Stimulated activated CD4-positive, alpha-beta T cell treated with anti-CD3 and anti-CD28 coated beads, Interleukin-4, amount 100 ng/mL, for 48 hours (primary cell): ENCODE measurements at regions not wholly inside any gene's neighbourhood (a gene's known extent, or its start where the extent isn't known, plus 50 kb on each side); places are given as distances from the start of the nearest gene placed in this dataset.

Source experiments
- DNase-seq, 2 donors: peaks; one replicate each; pipeline ENCODE4 v3.0.0-alpha.2; 2020; ENCODE audit warnings: low read depth in 2 of 2

DNA sequence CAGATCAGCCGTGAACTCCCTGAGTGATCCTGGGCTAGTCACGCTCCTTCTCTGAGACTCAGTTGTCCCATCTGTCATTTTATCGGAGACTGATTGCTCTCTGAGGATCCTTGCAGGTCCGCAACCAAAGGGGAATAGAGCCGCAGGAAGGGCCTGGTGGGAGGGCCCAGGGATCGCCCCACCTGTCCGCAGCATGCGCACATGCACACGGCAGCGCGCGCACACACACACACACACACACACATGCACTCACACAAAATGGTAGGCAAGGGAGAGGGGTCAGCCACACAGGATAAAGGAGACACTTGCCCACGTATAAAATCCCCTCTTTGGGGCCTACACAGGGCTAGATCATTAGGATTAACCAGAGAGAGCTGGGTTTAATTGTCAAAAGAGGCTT is 95.6 kb upstream of the FOXP4 start:
- DNase-seq = no peak

DNA sequence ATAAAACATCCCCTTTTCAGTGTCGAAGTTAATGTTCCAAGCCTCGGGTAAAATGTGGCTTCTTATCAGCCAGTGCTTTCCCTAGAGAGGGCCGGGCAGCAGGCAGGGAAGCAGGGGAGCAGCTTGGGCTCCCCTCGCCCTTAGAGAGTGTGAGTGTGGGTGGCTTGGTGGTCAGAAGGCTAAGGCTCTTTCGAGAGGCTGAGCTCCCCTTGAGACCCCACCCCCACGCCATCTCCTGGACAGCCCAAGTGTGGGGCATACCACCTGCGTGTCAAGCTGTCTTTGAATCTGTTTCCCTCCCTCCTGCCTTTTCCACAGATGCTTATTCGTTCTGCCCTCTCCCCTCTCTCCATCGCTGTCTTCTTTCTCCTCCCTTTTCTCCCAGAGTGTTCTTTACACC is 95.1 kb upstream of the FOXP4 start:
- DNase-seq = no peak

DNA sequence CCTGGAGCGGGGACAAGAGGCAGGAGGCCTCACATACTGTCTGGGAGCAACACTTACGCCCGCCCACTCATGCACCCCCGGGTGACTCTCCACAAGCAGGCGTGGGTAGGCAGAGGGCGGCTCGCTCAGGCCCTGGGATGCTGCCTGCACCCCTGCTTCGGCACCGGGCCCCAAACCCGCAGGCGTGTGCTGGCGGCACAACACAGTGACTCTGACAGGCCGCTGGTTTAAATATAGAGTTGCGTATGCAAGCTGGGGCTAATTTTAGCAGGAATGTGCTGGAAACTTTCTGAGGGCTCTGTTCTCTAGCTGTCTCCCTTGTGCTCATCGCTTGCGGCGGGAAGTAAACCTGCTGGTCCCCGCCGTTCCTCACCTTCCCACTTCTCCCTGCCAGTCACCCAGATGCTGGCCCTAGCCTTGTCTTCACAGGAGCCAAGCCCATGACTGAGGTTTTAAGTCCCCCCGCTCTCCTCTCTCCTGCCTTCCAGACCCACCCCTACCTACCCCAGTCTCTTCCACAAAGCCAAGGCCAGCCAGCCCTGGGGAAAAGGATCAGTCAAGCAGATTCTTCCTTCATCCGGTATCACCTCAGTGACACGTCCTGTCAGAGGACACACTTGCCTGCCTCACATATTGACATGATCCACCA is 94.5 kb upstream of the FOXP4 start:
- no peak for DNase-seq

DNA sequence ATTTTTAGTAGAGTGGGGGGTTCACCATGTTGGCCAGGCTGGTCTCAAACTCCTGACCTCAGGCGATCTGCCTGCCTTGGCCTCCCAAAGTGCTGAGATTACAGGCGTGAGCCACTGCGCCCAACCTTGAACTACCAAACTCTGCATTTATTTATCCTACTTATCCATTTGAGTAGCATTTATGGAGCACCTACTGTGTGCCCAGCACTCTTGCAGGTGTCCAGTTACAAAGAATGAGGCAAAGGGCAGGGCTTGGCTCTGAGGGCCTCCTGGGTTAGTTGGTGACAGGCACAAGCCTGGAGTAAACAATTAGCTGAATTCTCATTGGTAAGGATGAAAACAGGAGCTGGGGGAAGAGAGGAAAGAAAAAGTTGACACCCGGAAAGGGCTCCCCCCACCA is 93.4 kb upstream of the FOXP4 start:
- DNase-seq = no peak

DNA sequence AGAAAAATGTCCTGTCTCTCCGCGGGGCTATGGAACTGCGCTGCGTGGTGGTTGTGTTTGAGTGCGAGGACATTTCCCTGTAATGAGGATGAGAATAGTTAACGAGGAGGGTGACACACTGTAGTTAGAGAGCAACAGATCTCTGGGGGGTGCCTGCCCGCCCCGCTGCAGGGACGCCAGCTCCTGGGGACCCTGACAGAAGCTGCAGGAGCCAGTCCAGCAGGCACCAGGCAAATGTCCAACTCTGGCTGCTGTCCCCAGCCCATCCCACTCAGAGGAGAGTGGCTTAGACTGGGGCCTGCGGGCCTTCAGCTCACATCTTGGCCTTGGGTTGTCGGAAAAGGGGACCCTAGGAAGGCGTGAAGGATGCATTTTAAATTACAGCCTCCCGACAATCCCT is 92.9 kb upstream of the FOXP4 start:
- DNase-seq = no peak

DNA sequence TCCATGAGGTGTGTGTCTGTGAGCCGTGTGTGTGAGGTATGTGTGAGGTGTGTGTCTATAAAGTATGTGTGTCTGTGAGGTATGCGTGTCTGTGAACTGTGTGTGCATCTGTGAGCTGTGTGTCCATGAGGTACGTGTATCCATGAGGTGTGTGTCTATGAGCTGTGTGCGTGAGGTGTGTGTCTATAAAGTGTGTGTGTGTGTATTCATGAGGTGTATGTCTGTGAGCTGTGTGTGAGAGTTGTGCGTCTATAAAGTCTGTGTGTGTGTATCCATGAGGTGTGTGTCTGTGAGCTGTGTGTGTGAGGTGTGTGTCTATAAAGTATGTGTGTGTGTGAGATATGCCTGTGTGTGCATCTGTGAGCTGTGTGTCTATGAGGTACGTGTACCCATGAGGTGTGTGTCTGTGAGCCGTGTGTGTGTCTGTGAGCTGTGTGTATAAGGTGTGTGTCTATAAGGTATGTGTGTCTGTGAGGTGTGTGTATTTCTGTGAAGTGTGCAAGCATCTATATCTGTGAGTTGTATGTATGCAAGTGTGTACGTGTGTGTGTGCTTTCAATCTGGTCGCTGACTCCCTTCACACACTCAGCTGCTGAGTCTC is 91.9 kb upstream of the FOXP4 start:
- no peak for DNase-seq

DNA sequence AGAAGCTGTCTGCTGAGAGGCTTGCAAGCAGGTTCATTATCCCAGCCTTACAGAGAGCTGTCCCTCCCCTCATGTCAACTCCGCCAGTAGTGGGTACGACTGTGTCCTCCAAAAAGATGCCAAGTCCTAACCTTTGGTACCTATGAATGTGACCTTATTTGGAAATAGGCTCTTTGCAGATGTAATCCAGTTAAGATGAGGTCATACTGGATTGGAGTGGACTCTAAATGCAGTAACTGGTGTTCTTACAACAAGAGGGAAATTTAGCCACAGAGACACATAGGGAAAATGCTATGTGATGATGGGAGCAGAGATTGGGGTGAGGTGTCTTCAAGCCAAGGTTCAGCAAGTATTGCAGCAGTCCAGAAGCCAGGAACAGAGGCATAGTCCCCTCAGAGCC is 90.8 kb upstream of the FOXP4 start:
- no peak for DNase-seq

DNA sequence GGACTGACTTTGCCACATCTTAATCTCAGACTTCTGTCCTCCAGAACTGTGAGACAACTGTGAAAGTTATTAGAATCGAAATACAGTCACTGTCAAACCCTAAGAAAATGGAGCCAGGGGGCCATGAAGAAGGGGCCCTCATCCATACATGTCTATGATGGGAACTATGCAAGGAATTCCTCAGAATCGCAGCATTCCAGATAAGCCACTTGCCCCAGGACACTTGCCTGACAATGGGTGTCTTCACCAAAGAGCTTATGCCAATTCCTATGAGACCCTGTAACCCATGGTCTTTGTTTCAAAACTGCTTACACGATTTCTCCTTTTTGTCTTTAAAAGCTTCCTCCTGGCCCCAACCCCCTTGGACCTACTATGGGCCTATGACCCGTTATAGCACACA is 90.4 kb upstream of the FOXP4 start:
- no peak for DNase-seq

DNA sequence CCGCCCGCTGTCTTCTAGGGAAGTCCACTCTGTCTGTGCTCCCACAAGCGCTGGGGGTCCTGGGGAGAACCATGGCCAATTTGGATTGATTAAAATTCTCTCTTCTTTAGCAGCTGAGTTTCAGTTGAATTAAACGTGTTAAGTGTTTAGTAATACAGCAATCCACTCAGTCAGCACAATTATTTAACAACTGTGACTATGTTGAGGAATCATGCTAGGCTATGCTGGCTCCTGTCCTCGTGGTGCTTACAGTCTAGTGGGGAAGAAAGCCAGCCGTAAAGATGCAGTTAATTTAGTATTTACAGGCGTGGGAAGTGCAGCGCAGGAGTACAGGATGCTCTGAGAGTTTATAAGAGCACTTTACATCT is 88.9 kb upstream of the FOXP4 start:
- DNase-seq = no peak

DNA sequence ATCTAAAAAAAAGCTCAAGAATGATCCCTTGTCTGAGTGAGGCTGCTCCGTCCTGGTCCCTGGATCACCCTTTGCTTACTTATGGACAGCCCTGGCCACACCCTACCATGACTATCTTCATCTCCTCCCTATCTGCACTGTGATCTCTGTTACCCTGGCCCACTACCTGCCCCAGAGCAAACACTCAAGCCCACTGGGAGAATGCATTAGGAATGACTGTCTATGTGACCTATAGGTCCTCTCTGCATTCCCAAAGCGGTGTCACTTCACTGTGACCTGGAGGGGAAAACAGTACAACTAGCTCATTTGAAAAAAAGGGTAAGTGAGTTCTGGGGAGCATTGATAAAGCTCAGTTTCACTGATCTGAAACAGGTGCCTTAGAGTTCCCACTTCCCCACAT is 86.4 kb upstream of the FOXP4 start:
- no peak for DNase-seq

DNA sequence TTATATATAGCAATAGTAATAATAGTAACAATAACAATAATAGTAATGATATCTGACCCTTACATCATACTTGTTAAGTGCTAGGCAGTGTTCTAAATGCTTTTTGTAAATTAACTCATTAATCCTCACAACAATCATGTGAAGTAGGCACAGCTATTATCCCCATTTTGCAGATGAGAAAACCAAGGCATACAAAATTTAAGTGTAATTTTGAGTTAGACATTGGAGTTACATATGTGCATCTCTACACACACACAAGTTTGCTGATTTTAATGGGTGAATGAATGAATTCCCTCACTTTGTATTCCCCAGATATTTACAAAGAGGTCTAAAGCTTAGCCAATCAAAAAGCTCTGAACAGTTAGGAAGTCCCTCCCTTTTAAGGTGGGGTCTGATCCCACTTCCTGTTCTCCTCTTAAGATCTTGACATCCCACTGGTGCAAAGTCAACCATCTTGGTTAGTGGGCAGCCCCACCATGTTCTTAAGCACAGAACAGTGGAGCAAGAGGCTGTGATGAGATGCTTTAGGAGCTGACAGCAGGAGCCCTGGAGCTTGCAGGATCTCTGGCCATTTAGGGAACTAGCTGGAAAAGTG is 85.3 kb upstream of the FOXP4 start:
- DNase-seq = no peak

DNA sequence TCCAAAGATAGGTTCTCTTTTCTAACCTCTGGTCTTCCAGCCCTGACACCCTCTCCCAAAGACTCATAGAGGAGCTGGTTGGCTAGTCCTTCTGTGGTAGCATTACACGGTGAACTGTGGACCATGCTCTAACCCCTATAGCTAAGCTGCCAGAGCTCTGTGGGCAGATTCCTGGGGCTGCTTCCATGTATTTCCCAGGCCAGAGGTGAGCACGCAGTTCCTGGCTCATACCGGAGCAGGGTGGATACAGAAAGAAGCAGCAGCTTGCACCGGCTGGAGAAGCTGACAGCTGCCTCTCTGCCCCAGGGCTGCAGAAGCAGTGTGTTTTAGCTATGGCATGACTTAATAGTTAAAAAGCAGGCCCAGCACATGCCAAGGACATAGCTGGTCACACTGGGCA is 84.1 kb upstream of the FOXP4 start:
- DNase-seq = no peak

DNA sequence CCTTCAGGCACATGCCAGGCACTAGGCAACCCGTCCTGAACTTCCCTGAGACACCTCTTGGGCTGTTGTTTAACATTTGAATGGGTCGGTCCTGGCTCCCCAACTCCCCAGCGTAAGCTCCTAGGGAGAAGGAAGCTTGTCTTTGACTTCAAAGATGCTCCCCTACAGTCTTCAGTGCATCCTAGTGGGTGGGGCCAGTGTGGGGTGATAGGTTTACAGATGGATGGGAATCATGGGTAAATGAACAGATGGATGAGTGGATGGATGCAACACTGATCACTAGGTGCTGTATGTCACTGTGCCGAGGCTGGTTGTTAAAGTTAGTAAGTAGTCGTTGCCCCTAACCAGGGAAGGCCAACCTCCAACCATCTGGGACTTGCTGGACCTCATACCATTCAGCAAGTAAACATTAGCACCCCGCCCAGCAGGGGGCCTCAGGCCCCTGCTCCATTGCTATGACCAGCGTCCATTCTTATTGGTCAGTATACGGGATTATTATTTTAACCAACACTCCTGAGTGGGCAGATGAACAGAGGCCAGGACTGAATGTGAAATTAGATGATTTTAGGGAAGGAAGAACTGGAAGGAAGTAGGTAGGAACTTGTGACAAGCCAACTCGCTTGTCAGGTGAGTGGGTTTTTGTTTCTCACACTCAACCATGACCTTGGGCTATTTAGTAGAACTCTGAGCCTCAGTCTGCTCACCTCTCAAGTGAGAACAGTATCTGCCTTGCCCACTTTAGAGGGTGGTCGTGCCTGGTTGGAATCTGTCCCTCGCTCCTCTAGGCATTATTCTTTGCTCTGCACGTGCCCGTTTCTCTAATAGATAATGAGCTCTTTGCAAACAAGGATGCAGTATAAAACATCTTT is 82.9 kb upstream of the FOXP4 start:
- peak in 1 of 2 donors; percentile 20 for DNase-seq

DNA sequence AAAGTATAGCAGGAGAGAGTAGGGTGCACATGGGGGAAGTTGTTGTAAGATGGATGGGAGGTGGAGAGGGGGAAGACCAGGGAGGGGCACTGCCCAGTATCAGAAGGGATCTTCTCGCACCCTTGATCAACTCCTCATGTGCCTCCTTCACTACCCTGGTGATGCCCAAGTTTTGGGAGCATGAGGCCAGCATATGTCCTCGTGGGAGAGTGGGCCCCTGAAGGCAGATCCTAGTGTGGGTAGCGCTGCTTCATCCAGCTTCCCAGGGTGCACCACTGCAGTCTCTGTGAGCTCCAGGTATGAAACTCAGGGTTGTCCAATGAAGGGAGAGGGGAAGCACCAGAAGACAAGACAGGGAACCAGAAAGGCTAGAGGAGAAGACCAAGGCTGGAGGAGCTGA is 82.2 kb upstream of the FOXP4 start:
- DNase-seq = no peak

DNA sequence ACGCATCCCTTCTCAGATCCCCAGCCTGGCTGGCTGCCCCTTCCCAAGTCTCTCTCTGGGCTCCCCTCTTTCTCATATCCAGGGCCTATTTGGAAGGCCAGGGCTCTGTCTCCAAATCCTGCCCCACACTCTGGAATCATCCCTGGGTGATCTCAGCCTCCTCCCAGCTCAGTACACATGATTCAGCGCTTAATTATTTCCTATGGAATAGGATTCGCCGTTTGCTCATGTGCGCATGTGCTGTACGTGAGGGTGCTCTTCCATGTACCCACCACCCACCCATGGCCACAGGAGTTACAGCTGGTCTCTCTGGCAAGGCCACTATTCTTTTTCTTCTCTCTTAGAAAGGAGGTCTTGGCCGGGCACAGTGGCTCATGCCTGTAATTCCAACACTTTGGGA is 81.7 kb upstream of the FOXP4 start:
- DNase-seq = no peak

DNA sequence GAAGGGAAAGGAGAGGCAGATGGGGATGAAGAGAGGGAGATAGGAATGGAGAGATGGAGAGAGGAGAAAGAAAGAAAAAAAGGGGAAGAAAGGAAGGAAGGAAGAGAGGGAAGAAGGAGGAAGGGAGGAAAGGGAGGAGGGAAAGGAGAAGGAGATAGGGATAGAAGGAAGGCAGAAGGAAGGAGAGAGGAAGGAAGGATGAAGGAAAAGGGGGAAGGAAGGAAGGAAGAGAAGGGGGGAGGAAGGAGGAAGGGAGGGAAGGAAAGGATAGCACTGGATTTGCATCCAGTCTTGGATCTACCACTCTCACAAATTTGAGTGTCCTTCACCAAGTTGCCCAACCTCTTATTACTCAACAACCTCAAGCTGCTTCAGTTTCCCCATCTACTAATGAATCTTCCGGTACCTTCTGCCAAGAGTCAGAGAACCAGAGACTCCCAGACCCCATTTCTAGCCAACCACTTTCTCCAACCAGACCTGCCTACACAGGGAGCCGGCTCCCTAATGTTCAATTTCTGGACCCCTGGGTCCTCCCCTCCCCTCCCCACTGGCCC is 79.7 kb upstream of the FOXP4 start:
- DNase-seq = no peak

DNA sequence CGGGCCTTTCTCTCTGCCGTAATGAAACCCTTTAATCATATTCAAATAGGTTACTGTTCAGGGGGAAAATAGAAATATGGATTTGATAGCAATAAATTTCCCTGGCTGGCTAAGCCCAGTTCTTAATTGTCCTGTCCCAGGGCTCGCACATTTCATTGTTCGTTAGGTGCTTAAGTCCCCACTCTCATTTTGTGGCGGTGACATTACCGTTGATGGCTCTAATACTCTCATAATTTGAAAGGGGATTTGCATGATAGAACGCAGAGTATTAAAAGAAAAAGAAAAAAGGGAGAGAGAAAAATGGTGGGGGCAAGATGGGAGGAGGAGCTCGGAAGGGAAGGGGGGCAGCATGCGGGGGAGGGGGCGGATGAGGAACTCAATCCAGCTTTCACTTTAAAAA is 79.1 kb upstream of the FOXP4 start:
- no peak for DNase-seq

DNA sequence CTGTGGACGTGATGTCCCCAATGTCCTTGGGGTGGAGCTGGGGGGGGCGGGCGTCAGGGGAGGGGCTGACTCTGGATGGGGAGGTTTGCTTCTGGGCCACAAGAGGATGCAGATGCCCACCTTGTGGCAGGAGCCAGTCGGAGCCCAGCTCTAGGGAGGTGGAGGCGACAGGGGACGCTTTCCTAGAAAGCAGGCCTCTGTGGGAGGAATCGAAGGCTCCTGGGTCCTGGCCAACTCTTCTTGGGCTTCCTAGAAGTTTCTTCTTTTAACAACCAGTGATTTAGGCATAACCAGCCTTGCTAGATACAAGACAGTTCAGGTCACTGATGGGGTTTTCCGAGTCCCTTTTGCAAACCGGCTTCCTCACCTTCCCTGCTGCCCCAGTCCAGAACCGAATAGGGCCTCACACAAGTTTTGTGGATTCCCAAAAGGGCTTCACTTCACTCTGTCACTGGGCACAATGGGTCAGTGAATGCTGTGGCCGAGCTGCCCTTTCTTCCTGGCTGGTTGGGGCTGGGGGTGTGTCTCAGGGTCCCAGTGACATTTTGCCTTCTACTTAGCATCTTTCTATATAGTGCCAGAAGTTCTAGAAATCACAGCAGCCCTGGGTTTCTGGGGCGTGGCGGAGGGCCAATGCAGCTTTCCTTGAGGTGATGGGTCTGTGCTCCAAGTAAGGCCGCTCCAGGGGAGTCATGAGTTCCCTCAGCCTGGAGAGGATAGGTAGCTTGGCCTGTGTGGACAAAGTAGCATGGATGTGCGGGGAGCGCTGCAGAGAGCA is 78.4 kb upstream of the FOXP4 start:
- DNase-seq = no peak

DNA sequence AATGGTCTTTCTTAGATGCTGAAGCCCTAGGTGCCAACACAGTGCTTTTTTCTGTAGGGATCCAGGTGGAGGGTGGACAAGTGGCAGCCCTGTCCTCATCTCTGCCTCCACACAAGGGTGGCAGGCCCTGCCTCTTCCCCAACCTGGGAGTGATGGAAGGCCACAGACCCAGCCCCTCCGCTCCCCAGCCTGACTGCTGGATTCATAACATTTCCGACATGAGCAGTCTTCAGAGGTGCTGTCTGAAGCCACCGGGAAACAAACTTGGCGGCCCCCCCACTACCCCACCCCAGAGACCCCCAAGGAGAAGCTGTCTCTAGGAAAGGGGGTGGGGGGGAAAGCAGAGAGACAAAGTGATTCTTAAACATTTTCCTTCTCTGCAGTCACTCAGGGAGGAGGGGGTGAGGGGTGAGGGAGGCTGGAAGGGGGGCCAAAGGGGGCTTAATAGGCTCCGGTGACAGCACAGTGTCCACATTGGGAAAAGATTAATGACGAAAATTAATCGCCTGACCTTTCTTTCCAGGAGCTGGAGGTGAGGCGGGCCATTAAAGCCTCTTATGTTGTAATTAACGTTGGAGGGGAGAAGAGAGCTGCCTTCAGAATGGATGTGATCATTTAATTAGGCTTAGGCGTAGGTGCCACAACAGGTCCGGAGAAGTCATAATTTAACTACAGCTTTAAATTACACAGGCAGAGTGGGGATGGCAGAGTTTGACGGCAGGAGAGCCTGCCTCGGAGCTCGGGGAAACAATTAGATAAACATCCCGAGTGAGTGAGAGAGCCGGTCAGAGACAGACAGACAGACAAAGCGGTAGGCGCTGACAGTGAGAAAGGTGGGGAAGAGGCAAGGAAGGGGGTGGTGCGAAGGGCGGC is 76.8 kb upstream of the FOXP4 start:
- DNase-seq = no peak

DNA sequence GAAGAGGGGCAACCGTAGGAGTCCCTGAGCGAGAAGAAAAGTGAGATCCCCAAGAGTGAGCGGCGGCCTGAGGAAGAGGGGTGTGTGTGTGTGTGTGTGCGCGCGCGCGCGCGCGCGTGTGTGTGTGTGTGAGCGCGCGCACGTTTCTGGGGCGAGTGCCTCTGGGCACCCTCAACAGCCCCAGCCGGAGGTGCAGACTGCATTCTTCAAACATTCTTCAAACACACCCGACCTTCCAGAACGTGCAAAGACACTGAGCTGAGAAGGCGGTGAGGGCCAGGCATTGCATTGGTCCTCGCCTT is 76.2 kb upstream of the FOXP4 start:
- DNase-seq = no peak
